ENCODE measurements at regions not wholly inside any gene's neighbourhood (a gene's known extent, or its start where the extent isn't known, plus 50 kb on each side); places are given as distances from the start of the nearest gene placed in this dataset.

- no peak for TF ChIP-seq POLR2A (IDR thresholded peaks at IDR 0.05)
- TF ChIP-seq CTCF (IDR thresholded peaks at IDR 0.05): no peak
These were observed 67.4 kb upstream of the FNDC3B start for GRCh38 chr3:171971919-171972514.
